ENCODE measurements at regions not wholly inside any gene's neighbourhood (a gene's known extent, or its start where the extent isn't known, plus 50 kb on each side); places are given as distances from the start of the nearest gene placed in this dataset.

DNA sequence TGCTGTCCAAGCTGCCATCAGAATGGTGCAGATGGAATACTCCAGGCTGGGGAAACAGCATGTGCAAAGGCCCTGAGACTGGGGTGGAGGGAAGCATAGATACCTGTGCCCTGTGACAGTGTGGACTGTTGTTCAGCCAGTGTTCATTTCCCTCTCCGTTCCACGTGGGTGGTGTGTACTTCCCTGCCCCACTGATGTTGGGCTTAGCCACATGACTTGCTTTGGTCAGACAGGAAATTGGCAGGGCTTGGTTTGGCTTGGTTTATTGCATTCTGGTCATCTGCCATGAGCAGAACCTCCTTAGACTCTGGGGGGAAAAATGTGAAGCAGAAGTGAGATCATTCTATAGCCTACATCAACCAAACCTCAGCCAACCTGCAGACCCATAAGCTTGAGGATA, 102.4 kb upstream of the IGSF21 start (continued):
- TF ChIP-seq EP300 (IDR thresholded peaks at IDR 0.05; ENCODE audit: borderline replicate concordance in 1 of 2, low read depth in 2 of 2, low read length in 2 of 2) (no peak), CTBP2 (IDR thresholded peaks at IDR 0.05; ENCODE audit: borderline replicate concordance, insufficient read depth, insufficient read length, low read length) (no peak), SP4 (IDR thresholded peaks at IDR 0.05; ENCODE audit: low read length) (no peak), TEAD4 (IDR thresholded peaks at IDR 0.05; ENCODE audit: low read depth, low read length) (no peak)
- TF ChIP-seq, protein P1, sequence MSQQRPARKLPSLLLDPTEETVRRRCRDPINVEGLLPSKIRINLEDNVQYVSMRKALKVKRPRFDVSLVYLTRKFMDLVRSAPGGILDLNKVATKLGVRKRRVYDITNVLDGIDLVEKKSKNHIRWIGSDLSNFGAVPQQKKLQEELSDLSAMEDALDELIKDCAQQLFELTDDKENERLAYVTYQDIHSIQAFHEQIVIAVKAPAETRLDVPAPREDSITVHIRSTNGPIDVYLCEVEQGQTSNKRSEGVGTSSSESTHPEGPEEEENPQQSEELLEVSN (IDR thresholded peaks at IDR 0.05), result no peak
